ENCODE measurements at regions not wholly inside any gene's neighbourhood (a gene's known extent, or its start where the extent isn't known, plus 50 kb on each side); places are given as distances from the start of the nearest gene placed in this dataset.

GRCh38 chr3:105103139-105103538, 263.6 kb upstream of the ALCAM start:
- TF ChIP-seq MYC (IDR thresholded peaks at IDR 0.05; ENCODE audit: low read depth, low read length) (no peak), CTCF (IDR thresholded peaks at IDR 0.05; ENCODE audit: low read depth, low read length) (no peak), POLR2A (IDR thresholded peaks at IDR 0.05; ENCODE audit: extremely low read depth, insufficient read length) (no peak), MAX (IDR thresholded peaks at IDR 0.05; ENCODE audit: low read depth, low read length) (no peak)

Measured in NB4 (cell line).